ENCODE measurements at regions not wholly inside any gene's neighbourhood (a gene's known extent, or its start where the extent isn't known, plus 50 kb on each side); places are given as distances from the start of the nearest gene placed in this dataset.

DNA sequence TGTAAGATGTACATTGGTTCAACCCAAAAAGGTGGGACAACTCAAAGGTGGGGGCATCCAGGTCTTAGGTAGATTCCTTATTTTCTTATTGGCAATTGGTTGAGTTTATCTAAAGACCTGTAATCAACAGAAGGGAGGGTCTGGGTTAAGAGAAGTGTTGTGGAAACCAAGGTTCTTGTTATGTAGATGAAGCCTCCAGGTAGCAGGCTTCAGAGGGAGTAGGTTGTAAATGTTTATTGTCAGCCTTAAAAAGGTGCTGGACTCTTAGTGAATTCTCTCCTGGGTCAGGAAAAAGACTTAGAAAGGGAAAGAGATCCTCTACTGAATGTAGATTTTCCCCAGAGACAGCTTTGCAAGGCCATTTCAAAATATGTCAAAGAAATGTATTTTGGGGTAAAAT lies 125.3 kb upstream of the NDUFV2 start:
- ATAC-seq (no peak), FAIRE-seq (no peak), DNase-seq (ENCODE audit: extremely low read depth in 1 of 4, low spot score in 3 of 4) (no peak)
- Histone ChIP-seq H3K27ac (ENCODE audit: extremely low read depth, low read depth, low read length) (no peak overlapping the region), H3K9me3 (replicated peaks; ENCODE audit: control insufficient read depth, insufficient read depth, low read depth, low read length) (no peaks in the 10 kb centered on the region), H3K27me3 (ENCODE audit: control insufficient read depth in 2 of 2, insufficient read depth in 2 of 2, low read length in 2 of 2) (no peaks in the 10 kb centered on the region), H3K9ac (ENCODE audit: insufficient read depth in 1 of 2, low read depth in 2 of 2, low read length in 2 of 2) (no peak overlapping the region), H3K79me2 (ENCODE audit: control insufficient read depth, insufficient read depth, low read length) (no peaks in the 10 kb centered on the region), H2AFZ (ENCODE audit: low read depth, low read length) (no peak overlapping the region), H4K20me1 (replicated peaks; ENCODE audit: control insufficient read depth, insufficient read depth, low read length) (no peaks in the 10 kb centered on the region), H3K4me3 (no peak overlapping the region), H3K9me1 (ENCODE audit: control insufficient read depth, insufficient read depth, low read length) (no peaks in the 10 kb centered on the region), H3K36me3 (ENCODE audit: control insufficient read depth, insufficient read depth, low read length) (no peaks in the 10 kb centered on the region), H3K4me1 (replicated peaks in 1 of 2; ENCODE audit: control insufficient read depth in 2 of 2, insufficient read depth in 2 of 2, low read length in 2 of 2) (no peaks in the 10 kb centered on the region; a peak in 3 of 5 replicates), H3K4me2 (ENCODE audit: insufficient read depth, low read length) (no peak overlapping the region)
- intact Hi-C loops (cut with micrococcal nuclease) (no loop called here), in situ Hi-C loops (cut with MboI) (no loop called here)
- no peak for TF ChIP-seq MCM7 (IDR thresholded peaks at IDR 0.05)
- no peak for TF ChIP-seq CBFA2T2 (conservative IDR thresholded peaks at IDR 0.05)
- TF ChIP-seq PTRF (tag; IDR thresholded peaks at IDR 0.05), result no peak
- no peak for TF ChIP-seq DMBX1 (CRISPR knock-in tag; IDR thresholded peaks at IDR 0.05; ENCODE audit: borderline replicate concordance)
- TF ChIP-seq JUN (IDR thresholded peaks at IDR 0.05; ENCODE audit: borderline replicate concordance, low read depth, low read length), result no peak
- no peak for TF ChIP-seq JUN (CRISPR knock-in tag; IDR thresholded peaks at IDR 0.05; ENCODE audit: borderline replicate concordance)
- TF ChIP-seq RFX7 (CRISPR knock-in tag; IDR thresholded peaks at IDR 0.05), result no peak
- no peak for TF ChIP-seq SRSF1 (IDR thresholded peaks at IDR 0.05; ENCODE audit: low read depth, low read length)
- TF ChIP-seq CCNT2 (IDR thresholded peaks at IDR 0.05; ENCODE audit: borderline replicate concordance, extremely low read depth, insufficient read length, low read depth, low read length), result no peak
- no peak for TF ChIP-seq ATF7 (IDR thresholded peaks at IDR 0.05)
- TF ChIP-seq MEF2A (IDR thresholded peaks at IDR 0.05; ENCODE audit: control insufficient read depth, low read depth, low read length), result no peak
- TF ChIP-seq, protein P1, sequence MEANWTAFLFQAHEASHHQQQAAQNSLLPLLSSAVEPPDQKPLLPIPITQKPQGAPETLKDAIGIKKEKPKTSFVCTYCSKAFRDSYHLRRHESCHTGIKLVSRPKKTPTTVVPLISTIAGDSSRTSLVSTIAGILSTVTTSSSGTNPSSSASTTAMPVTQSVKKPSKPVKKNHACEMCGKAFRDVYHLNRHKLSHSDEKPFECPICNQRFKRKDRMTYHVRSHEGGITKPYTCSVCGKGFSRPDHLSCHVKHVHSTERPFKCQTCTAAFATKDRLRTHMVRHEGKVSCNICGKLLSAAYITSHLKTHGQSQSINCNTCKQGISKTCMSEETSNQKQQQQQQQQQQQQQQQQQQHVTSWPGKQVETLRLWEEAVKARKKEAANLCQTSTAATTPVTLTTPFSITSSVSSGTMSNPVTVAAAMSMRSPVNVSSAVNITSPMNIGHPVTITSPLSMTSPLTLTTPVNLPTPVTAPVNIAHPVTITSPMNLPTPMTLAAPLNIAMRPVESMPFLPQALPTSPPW (CRISPR knock-in tag; IDR thresholded peaks at IDR 0.05), result no peak
- no peak for TF ChIP-seq KLF6 (CRISPR knock-in tag; IDR thresholded peaks at IDR 0.05; ENCODE audit: borderline replicate concordance)
- no peak for TF ChIP-seq RNF2 (IDR thresholded peaks at IDR 0.05)
- TF ChIP-seq ZBTB17 (CRISPR knock-in tag; IDR thresholded peaks at IDR 0.05), result no peak
- TF ChIP-seq ZNF766 (CRISPR knock-in tag; conservative IDR thresholded peaks at IDR 0.05), result no peak
- no peak for TF ChIP-seq ADNP (tag; IDR thresholded peaks at IDR 0.05)
- no peak for TF ChIP-seq TCF7 (IDR thresholded peaks at IDR 0.05; ENCODE audit: borderline replicate concordance)
- TF ChIP-seq SREBF2 (CRISPR knock-in tag; IDR thresholded peaks at IDR 0.05), result no peak
- POLR2A ChIA-PET, result no interaction called here
- CTCF ChIA-PET (ENCODE audit: low intra/inter-chr PET ratio), result interaction anchor here (0.6 kb wide), 1 partner anchor 350 kb away, joined by 4 read pairs; no protein-coding TSS in a partner anchor
- BruUV-seq (replicated peaks), result no TSS peak

Data from K562 (cell line).